GM13976 (cell line): ENCODE measurements at regions not wholly inside any gene's neighbourhood (a gene's known extent, or its start where the extent isn't known, plus 50 kb on each side); places are given as distances from the start of the nearest gene placed in this dataset.

Experiments used
- DNase-seq: peaks from one replicate; pipeline ENCODE4 v3.0.0; 2012; ENCODE audit warnings: low spot score
- in situ Hi-C: fragments of 300-500 bp; cut with MboI; formaldehyde crosslinking; loops from one replicate; pipeline ENCODE4 v1.12.0; 2022; ENCODE audit warnings: low sequenced_read_pairs, mixed read lengths, inconsistent platforms; ENCODE audit not compliant: unreplicated experiment
- TF ChIP-seq, protein P1 (sequence below): IDR thresholded peaks from 2 replicates; pipeline ENCODE4 v1.5.1; 2012; ENCODE audit warnings: borderline replicate concordance, mild to moderate bottlenecking; ENCODE audit not compliant: insufficient read depth; ENCODE audit errors: extremely low read depth, missing control alignments, control extremely low read depth

DNA sequence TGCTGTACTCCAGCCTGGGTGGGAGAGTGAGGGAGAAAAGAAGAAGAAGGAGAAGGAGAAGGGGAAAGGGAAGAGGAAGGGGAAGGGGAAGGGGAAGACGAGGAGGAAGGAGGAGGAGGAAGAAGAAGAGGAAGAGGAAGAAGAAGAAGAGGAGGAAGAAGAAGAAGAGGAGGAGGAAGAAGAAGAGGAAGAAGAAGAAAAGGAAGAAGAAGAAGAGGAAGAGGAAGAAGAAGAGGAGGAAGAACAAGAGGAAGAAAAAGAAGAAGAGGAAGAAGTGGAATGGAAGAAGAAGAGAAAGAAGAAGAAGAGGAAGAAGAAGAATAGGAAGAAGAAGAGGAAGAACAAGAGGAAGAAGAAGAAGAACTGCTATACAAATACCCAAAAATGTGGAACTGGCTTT is 507.4 kb upstream of the TMPO start:
- in situ Hi-C loops, result no loop called here
- DNase-seq, result no peak

DNA sequence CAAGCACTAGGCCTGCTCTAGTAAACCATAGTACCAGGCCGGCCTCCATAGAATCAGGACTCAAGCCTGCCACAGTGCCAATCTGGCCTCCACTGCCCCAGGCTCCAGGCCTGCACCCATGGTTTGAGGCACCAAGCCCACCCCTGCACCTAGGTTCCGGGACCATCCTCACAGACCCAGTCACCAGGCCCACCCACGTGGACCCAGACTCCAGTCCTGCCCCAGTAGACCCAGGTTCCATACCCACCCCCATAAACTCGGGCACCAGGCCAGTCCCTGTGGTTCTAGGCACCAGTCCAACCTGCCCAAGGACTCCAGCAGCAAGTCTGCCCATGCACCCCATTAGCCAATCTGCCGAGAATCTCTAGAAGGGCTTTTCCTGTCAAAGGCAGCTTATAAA is 501.8 kb upstream of the TMPO start:
- TF ChIP-seq, protein P1, sequence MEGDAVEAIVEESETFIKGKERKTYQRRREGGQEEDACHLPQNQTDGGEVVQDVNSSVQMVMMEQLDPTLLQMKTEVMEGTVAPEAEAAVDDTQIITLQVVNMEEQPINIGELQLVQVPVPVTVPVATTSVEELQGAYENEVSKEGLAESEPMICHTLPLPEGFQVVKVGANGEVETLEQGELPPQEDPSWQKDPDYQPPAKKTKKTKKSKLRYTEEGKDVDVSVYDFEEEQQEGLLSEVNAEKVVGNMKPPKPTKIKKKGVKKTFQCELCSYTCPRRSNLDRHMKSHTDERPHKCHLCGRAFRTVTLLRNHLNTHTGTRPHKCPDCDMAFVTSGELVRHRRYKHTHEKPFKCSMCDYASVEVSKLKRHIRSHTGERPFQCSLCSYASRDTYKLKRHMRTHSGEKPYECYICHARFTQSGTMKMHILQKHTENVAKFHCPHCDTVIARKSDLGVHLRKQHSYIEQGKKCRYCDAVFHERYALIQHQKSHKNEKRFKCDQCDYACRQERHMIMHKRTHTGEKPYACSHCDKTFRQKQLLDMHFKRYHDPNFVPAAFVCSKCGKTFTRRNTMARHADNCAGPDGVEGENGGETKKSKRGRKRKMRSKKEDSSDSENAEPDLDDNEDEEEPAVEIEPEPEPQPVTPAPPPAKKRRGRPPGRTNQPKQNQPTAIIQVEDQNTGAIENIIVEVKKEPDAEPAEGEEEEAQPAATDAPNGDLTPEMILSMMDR, result no peak
- in situ Hi-C loops, result no loop called here
- DNase-seq, result no peak

More for the DNA sequence above, 507.4 kb upstream of the TMPO start:
- TF ChIP-seq, protein P1, result no peak

DNA sequence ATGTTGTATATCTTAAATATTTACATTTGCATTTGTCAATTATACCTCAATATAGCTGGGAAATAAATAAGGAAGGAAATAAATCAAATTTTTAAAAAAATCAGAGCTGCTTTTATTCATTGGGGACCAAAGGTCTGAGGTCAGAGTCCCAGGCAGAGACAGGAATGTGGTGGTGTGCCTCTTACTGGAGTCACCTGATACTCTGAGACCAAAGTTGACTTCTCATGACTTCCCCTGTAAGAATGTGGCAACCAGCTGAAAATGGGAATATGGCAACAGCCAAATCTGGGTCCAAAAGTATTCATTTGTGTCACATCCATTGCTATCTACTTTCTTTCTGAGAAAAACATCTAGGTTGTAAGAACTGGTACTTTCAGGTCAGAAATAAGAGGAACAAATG is 496.6 kb upstream of the TMPO start:
- TF ChIP-seq, protein P1, result no peak
- no peak for DNase-seq
- in situ Hi-C loops, result no loop called here

DNA sequence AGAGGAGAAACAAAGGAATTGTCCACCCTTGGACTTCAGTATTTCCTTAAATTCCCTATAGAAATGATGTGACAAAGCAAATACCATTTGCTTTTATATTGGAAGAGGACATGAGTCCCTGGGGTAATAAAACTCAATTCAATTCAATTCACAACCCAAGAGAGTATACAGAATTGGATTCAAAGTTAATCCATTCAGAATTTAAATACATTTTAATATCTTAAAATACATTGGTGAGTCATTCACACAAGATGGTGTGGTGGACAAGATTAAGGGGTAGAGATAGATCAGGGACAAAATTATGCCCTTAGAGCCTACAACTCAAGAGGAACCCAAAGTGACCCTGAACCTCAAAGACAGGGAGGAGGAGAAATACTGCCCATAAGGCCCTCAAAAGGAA is 495.0 kb upstream of the TMPO start:
- TF ChIP-seq, protein P1, result no peak
- DNase-seq, result no peak
- in situ Hi-C loops, result no loop called here

GRCh38 chr12:98022961-98023360 is 492.4 kb upstream of the TMPO start:
- TF ChIP-seq, protein P1, result no peak
- no peak for DNase-seq
- in situ Hi-C loops, result no loop called here

DNA sequence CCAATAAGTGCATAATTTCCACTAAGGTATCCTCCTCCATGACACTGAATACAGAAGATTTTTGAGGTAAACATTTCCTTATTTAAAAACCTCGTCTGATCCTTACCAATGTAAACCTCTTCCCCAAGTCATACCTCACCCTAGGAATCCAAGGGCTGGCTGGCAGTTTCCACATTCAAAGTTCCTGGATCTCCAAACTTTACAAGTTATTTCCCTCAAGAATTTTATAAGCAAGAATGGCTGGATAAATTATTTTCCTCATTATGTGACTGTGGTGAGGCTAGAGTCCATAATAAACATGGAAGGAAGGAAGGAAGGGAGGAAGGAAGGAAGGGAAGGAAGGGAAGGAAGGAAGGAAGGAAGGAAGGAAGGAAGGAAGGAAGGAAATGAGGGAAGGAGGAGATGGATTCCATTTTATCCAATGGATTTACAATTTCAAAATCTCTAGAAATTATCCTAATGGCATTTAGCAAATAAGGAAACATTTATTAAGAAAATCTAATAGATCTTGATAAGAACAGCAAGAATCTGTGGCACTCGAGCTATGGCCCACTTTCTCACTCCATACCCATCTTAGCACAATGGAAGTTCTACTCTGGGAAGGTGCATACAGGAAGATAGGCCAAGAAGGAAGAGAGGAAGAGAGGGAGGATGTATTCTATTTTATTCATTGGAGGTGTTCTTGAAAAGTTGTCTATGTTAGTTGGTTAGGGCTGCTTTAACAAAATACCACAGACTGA is 477.8 kb upstream of the TMPO start:
- DNase-seq, result no peak
- in situ Hi-C loops, result no loop called here
- TF ChIP-seq, protein P1, result no peak
